Smooth muscle cell of the brain vasculature (primary cell): ENCODE measurements at regions not wholly inside any gene's neighbourhood (a gene's known extent, or its start where the extent isn't known, plus 50 kb on each side); places are given as distances from the start of the nearest gene placed in this dataset.

Source experiments
- DNase-seq: peaks from one replicate; pipeline ENCODE4 v3.0.0-alpha.2; 2012; ENCODE audit warnings: low read depth, low spot score

DNA sequence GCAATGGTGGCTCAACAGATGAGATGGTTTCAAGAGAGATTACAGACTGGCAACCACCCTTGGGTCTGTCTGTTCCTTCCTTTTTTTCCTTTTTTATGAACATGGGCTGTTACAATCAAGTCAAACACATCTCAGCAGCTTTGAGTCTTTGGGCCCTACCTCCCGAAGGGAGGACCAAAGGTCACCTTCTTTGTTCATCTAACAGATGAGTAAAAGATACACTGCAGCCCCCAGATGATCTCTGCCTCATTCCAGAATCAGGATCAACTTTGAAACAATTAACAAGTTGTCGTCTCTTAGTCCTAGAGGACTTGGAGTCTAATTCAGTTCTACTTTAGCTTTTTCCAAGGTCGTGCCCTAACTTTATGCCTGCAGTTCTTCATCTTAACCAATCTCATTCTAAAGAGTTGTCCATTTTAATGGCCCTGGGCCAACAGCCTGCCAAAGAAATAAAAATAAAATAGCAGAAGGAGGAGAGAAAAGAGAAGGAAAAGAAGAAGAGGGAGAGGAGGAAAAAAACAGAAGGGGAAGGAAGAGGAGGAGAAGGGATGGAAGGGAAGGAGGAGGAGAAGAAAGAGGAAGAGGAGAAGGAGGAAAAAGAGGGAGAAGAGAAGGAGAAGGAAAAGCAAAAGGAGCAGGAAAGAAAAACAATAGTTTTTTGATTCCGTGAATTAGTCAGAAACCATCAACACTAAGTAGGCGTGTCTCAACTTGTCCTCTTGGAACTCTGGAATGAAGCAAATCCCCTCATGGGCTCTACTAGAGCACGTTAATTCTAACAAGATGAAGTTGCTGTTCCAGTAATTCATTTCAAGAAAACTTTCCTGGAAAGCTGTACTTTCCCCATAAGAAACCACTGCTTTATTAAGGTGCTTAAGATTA lies 281.2 kb downstream of the FOXO1 start:
- DNase-seq = no peak

DNA sequence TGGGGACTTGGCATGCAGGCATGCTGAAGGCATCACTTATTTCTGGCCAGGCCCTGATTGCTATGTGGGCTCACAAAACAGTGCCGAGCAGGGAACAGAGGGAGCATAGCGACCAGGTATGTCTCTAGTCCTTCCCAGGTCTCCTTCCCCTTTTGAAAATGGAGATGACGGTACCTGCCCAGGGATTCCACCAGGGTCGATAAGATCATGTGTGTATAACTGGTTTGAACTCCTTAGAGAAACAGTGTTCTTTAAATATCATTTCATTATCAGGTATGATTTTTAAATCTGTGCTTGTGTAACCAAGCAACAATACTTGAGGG lies 280.6 kb downstream of the FOXO1 start:
- DNase-seq = no peak

DNA sequence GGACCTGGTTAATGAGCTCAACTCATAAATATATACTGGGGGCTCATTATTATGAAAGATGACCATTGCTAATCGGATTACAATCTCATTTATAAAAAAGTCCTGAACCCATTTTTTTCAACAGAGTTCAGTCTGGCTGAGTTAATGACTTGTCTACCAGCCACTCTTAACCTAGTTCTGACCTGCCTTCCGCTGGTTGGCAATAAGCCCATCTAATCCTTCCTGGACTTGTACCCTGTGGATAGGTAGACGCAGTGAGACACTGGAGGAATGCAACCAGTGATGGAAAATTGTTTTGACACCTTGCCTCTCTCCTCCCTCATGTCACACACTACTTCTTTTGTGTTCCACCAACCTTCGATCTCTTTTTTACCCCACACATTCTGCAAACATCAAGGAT lies 279.9 kb downstream of the FOXO1 start:
- no peak for DNase-seq

DNA sequence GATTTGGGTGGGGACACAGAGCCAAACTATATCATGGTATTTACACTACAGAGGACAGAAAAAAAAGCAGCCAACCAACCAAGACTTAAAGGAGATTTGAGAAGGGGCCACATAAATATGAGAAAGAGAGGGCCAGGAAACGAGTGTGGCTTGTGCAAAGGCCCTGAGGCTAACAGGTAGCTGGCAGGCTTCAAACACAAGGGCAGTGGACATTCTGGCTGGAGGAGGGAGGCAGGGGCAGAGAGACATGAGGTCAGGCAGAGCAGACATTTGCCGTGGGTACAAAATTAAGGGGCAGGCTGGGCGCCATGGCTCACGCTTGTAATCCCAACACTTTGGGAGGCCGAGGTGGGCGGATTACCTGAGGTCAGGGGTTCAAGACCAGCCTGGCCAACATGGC lies 278.7 kb downstream of the FOXO1 start:
- DNase-seq = no peak

DNA sequence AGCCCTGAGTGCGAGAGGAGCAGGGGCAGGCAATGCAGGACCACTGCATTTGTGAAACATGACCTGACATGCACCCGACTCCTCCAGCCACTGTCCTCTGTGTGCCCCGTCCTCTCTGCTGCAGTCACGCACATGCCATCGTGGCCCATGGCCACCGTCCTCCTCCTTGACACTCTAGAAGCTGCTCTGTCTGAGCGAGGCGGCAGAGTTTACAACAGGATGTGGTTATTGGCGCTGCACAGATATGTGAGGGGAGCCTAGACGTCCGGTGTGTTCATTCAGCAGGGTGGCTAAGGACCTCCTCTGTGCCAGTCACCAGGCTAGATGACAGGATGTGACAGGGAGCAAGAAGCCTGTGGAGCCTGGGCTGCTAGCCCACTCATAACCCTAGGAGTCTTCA lies 277.8 kb downstream of the FOXO1 start:
- no peak for DNase-seq

DNA sequence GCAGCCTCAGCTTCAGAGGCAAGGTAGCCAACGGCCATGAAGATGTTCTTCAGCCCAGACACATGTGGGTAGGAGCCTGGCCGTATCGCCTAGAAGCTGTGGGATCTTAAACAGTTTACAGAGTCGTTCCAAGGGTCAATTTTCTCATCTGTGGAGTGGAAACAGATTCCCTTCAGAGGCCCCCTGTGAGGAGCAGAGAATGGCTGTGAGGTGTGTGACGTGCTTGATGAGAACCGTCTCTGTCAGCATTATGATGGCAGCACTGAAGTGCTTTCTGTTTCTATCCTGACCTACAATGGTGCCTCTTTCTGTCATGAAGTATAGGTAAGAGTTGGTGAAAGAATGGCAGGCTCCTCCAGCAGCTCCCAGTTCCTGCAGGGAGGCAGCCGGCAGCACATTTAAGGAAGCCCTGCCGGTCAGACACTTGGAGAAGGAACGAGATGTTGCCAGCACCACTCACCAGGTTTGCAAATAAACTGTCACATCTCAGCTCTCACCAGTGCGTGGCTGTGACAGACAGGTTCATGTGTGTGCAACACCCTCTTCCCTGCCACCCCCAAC lies 277.3 kb downstream of the FOXO1 start:
- DNase-seq = no peak

DNA sequence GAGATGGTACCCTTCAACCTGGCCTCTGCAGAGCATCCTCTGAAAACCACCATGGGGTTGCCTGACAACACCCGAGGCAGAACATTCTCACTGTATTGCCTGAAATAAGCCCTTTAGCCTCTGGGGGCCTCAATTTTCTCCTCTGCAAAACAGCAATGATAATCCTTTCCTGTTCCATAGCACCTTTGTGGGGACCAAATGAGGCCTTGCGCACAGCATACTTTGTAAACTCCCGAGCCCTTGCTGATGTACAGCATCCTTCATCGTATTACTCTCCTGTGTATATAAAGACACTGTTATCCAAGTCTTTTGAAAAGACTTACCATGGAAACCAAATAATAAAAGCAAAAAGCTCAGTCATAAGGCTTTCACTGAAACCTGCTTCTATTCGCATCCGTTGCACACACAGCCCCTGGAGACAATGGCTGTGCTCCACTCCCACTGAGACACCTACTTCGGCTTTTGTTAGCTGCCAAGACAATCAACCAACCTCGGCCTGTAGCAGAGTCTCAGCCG lies 276.0 kb downstream of the FOXO1 start:
- no peak for DNase-seq

DNA sequence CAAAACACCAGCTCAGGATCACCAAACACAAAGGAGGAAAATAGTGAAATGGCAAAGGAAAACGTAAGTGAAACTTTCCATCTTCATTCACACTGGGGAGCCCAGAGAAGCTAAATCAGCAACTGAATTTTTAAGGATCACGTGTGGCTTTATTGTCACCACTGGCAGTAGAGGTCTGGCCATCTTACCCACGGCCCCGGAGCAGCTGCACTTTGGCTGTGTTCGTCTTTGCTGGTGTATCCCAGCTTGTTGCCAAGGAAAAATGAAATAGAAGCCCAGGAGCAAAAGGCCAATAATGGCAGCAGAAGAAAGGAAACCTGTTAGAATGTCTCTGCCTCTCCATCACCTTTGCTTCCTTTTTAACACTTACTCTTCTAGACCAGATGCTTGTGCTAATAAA lies 274.7 kb downstream of the FOXO1 start:
- no peak for DNase-seq

DNA sequence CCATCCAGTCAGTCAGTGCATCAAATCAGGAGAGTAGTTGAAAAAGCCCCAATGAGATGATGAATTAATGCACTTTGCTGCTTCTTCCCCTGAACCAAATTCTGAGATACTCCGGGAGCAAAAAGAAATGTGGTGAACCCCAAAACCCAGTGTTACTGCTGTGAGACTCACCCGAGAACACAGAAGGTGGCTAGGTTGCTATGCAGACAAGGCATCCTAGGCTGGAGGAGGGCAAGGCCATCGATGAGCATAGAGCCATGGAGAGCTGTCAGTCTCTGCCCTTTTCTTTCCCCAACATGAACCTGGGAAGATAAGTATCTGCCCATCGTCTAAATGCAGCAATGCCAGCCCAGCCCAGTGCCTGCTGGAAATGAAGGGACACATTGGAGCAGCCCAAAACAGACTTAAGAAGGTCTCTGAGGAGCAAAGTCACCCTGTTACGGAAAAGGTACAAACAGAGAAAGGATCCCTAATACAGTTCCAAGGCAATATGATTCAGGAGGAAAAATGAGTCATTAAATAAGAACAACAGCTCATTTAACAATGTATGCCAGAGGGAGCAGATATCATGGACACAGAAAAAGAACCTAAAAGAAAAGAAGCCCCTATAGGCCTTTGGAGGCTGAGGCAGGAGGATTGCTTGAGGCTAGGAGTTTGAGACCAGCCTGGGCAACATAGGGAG lies 272.0 kb downstream of the FOXO1 start:
- no peak for DNase-seq

DNA sequence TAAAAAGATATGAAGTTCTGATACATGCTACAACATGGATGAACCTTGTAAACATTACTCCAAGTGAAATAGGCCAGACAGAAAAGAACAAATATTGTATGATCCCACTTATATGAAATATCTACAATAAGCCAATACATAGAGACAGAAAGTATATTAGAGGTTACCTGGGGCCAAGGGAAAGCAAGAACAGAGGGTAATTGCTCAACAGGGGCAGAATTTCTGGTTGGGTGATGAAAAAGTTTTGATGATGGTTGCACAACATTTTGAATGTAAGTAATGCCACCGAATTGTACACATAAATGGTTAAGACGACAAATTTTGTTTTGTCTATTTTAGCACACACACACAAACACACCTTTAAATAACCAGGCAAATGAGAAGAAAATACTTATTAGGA lies 268.4 kb downstream of the FOXO1 start:
- no peak for DNase-seq

DNA sequence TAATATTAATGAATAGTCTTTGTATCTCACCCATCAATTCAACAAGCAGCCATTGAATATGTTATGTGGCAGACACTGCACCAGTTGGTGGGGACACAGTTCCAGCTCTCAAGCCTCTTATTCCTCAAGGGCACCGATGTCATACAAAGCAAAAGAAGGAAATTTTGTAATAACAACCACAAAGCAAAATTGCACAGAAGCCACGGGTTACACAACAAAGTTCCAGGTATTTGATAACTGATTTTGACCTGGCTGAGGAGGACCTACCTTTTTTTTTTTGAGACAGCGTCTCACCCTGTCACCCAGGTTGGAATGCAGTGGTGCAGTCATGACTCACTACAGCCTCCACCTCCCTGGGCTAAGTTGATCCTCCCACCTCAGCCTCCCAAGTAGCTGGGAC lies 266.7 kb downstream of the FOXO1 start:
- no peak for DNase-seq

DNA sequence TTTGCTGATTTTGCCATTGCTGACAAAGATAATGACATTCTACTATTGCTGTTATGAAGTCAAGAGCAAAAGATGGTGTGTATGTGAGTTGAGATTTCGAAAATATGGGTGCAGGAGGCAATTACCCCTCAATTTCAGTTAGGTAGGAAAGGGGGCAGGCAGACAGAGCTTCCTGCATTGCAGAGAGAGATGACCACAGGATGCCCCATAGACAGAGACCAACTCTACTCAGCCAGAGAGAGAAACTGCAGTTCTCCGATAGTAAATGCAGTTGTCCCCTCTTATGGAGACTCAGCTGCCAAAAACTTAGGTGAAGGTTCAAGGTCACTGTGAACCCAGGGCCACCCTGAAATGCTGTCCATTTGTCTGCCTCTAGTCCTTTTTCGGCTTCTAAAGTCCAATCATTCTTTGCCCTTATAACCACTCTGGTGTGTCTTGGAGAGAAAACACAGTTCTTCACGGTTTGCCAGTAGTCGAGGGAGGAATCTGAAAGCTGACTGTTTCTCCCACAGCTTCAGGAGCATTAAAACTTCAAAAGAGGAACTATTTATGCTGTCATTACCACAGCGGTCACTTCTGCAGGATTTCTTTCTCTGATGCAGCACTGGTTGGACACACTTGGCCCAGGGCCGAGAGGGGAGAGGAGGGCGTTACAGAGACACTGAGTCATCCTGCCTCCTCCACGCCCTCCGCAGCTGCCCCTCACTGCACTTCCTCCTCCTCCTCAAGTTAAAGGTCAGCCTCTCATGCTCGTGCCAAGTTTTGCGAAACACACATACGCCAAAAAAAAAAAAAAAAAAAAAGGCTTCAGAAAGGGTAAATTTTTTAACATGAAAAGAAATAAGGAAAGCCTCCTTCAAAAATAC lies 264.3 kb downstream of the FOXO1 start:
- DNase-seq = peak; percentile 85

DNA sequence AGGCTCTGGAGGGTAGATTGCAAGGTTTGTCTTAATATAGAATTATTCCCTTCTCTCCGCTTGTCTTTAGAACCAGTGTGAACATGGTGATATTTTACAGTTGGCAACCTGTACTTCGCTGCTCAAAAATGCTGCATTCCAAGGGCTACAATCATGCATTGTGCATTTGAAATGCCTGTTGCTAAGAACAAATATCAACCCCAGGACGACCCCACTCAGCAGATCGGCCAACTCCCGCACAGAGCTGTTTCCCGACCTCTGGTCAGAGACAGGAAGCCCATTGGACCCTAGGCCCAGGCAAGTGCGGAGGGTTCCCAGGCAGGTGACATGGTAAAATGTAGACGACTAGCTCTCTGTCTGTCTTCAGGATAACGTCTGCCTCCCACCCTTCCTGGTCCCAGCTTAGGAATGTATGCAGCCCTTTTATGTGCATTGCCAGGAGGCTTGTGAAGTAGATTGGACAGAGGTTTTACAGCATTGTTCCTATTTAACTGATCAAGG lies 263.5 kb downstream of the FOXO1 start:
- DNase-seq = no peak

DNA sequence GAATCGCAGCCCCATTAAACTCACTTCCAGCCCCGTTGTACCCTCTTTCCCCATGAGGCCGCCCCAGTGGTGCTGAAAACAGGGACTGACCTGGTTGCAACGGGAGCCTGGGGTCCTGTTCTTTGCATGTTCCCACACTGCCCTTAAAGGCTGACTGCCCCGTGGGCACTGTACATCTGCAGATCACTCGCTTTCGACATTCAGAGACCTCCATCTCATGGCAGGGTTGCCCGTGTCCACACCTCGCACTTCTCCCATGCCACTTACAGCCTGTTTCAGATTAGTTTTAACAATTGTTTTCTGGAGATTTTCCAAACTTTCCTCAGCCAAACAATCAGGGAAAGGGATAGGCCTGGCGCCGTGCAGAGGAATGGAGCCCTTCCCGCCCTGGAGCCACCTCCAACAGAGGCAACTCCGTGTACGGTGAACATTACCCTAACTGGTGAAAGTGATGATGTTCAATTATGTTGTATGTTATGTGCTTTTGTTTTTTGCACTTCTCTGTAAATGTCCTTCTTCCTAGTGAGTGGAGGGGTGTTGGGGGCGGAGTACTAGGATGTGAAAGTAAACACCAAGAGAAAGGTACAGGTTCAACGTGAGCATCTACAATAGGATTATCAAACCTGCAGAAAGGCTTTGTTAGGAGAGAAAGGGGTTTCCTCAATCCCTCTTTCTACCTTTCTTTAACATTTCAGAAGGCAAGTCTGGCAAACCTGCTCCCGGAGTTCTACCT lies 262.8 kb downstream of the FOXO1 start:
- no peak for DNase-seq

DNA sequence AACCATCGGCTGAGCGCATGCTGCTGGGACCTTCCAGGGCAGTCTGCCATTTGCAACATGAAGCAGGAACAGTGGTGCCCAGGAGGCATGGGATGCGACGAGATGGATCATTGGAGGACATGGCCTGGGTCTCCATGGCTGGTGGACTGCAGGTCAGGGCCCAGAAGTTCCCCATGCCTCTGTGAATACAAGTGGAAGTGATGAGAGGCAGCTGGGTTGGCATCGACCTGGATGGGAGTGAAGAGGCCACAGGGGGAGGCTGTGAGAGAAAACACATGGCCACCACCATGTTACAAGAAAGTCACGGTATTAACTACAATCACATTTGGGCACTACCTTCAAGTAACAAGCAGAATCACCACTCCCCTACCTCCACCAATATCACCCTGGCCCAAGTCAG lies 262.0 kb downstream of the FOXO1 start:
- DNase-seq = no peak

DNA sequence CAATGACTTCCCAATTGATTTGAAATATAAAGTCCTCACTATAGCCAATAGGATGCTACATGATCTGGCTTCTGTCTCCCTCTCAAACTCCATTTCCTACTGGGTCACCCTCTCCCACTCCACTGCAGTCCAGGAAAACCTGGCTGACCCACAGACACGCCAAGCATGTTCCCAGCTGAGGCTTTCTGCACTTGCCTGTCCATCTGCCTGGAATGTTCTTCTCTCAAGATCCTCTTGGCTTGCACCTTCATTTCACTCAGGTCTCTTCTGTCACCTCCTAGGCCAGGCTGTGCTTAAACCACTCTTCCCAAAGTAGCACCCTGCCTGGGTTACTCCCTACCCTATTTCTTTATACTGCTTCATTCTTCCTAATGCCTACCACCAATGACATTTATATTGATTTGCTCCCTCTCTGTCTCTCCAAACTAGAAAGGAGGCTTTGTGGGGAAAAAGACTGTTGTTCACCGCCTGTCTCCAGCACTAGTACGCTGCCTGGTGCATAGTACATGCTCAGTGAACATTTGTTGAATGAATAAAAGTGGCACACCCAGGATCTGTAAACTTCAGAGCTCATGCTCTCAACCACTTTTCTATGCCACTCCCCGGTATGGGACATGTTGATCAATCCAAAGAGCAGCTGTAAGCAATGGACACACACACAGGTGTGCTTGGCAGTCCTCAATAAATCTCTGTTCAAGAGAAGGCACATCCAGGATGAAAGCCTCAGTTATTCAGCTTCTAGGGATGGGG lies 261.3 kb downstream of the FOXO1 start:
- no peak for DNase-seq

DNA sequence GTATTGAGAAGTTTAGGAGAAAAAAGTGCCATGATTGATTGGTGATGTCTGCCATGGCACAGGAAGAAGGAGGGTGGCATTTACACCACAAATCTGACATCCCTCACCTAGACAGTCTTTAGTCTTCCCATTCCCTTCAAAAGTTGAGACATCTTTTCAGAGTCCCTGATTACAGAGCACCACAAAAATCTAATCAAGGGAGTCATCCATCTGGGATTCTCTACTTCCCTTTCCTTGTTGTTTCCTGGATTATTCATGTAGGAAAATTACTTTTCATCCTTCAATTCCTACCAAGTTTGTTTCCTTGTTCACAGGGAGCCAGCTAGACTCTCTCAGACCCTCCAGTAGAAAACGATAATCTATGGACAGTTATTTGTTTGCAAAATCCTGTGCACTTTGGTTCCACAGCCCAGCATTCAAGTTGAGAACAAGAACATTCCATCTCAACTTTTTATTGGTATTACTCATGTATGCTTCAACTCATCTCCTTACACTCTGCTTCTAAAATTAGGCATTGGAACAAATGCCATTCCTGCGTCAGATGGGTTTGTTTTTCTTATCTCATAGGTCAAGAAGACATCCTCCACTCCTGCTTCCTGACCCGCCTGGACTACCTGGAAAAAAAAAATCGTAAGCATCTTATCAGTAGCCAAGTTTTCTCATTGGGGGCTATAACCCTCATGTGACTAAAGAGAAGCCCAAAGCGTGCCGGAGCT lies 259.9 kb downstream of the FOXO1 start:
- DNase-seq = no peak

DNA sequence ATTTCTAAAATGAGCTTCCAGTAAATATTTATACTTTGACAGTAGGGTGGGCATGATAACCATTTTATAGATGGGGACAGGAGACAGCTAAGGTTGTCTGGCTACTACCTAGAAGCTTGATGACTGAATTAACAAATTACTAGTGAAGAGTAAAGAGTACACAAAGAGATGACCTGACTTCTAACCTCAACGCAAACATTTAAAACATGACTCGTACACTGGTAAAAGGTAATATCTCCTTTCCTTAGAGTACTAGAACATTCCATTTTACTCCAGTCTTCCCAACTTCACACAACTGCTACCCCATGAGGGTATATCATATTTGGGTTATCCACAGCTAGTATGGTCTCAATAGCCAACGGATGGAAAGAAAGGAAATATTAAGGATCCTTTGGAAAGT lies 258.9 kb downstream of the FOXO1 start:
- no peak for DNase-seq

DNA sequence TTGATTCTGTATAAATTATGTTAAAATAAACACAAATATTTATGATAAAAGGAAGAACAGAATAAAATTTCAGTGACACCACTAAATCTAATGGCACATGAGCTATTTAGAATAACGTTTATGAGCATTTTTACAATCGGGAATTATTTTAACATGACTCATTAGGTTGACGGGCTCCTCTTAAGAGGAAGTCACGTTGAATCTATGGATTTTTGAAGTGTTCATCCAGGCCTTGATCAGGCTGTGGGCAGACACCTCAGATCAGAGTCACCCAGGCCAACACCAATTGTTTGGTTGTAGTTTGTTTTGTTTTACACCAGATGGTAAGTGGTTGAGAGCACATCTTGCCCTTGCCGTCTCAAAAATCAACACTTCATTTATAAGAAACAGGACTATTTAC lies 257.8 kb downstream of the FOXO1 start:
- DNase-seq = no peak

DNA sequence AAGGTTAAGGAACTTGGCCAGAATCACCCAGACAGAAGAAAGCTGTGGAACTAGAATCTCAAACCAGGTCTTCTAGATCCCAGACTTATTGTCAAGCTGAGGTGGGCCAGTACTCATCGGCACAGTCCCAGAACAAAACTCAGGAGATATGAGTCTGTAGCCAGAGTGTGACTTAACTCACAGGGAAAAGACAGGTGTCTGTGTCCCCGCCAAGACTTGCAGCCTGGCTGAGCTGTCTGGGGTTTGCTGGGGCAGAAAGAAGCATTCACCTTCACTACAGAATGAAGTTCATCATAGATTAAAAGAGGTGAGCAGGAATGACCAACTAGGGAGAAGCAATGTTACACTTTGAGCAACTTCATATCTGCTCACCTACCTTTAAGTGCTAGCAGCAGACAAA lies 257.2 kb downstream of the FOXO1 start:
- DNase-seq = no peak
